ENCODE measurements at regions not wholly inside any gene's neighbourhood (a gene's known extent, or its start where the extent isn't known, plus 50 kb on each side); places are given as distances from the start of the nearest gene placed in this dataset.

DNA sequence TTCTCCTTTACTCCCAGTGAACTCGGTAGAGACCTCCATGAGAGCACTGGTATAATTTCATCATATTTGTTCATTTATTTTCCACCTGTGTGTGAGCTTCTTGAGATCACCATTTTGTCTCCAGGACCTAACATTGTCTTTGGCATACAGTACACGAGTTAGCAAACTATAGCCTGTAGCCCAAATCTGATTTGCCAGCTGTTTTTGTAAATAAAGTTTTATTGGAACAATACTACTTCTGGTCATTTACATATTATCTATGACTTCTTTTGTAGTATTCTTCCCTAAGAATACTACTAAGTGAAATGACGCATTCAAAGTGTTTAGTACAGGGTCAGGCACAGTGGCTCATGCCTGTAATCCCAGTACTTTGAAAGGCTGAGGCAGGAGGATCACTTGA lies 449.5 kb downstream of the PLPP3 start:
- DNase-seq: no peak
- Histone ChIP-seq H3K27ac (ENCODE audit: low read depth in 2 of 2, low read length in 2 of 2) (no peak overlapping the region), H3K27me3 (ENCODE audit: control insufficient read depth, insufficient read depth, low read length) (no peaks in the 10 kb centered on the region), H3K36me3 (ENCODE audit: control insufficient read depth in 2 of 3, insufficient read depth in 3 of 3, low read length in 3 of 3) (no peaks in the 10 kb centered on the region), H3K4me1 (ENCODE audit: control insufficient read depth in 2 of 3, insufficient read depth in 2 of 3, low read depth in 1 of 3, low read length in 3 of 3) (no peaks in the 10 kb centered on the region), H3K9me3 (ENCODE audit: control insufficient read depth in 2 of 3, insufficient read depth in 1 of 3, low read length in 3 of 3) (no peaks in the 10 kb centered on the region), H3K4me3 (ENCODE audit: low read length in 3 of 3) (no peak overlapping the region), H3K9ac (ENCODE audit: low read length in 3 of 3) (no peak overlapping the region)
- TF ChIP-seq, protein P1, sequence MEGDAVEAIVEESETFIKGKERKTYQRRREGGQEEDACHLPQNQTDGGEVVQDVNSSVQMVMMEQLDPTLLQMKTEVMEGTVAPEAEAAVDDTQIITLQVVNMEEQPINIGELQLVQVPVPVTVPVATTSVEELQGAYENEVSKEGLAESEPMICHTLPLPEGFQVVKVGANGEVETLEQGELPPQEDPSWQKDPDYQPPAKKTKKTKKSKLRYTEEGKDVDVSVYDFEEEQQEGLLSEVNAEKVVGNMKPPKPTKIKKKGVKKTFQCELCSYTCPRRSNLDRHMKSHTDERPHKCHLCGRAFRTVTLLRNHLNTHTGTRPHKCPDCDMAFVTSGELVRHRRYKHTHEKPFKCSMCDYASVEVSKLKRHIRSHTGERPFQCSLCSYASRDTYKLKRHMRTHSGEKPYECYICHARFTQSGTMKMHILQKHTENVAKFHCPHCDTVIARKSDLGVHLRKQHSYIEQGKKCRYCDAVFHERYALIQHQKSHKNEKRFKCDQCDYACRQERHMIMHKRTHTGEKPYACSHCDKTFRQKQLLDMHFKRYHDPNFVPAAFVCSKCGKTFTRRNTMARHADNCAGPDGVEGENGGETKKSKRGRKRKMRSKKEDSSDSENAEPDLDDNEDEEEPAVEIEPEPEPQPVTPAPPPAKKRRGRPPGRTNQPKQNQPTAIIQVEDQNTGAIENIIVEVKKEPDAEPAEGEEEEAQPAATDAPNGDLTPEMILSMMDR (IDR thresholded peaks at IDR 0.05; ENCODE audit: borderline replicate concordance, extremely low read depth, insufficient read depth): no peak
- FAIRE-seq: no peak
- intact Hi-C loops (cut with DNase I): no loop called here

DNA sequence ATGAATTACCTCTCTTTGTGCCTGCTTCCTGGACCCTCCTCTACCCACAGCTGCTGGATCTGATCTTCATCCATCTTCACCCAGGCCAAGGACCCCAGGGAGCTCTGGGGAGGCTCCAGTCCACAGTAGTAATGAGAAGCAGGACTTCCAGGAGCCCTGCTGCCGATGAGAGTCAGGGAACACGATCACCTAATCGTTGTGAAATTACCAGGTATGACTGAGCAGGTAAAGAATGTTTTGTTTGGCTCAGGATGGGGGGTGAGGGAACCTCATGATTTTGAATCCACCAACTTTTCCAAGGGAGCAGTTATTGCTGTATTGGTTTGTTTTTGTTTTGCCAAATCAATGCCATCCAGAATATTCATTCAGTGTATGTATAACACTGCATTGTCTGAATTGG lies 454.0 kb downstream of the PLPP3 start:
- FAIRE-seq (no peak), DNase-seq (no peak)
- H3K4me1 ChIP-seq (ENCODE audit: control insufficient read depth in 2 of 3, insufficient read depth in 2 of 3, low read depth in 1 of 3, low read length in 3 of 3): no peaks in the 10 kb centered on the region
- TF ChIP-seq, protein P1 (IDR thresholded peaks at IDR 0.05; ENCODE audit: borderline replicate concordance, extremely low read depth, insufficient read depth): no peak
- H3K27ac ChIP-seq (ENCODE audit: low read depth in 2 of 2, low read length in 2 of 2): no peak overlapping the region
- peaks cover 0 to 3% (median 2%) of the 10 kb centered on the region in 3 donors for H3K9me3 ChIP-seq (ENCODE audit: control insufficient read depth in 2 of 3, insufficient read depth in 1 of 3, low read length in 3 of 3)
- no peak overlapping the region for H3K9ac ChIP-seq (ENCODE audit: low read length in 3 of 3)
- no peak overlapping the region for H3K4me3 ChIP-seq (ENCODE audit: low read length in 3 of 3)
- no peaks in the 10 kb centered on the region for H3K36me3 ChIP-seq (ENCODE audit: control insufficient read depth in 2 of 3, insufficient read depth in 3 of 3, low read length in 3 of 3)
- intact Hi-C loops (cut with DNase I): no loop called here
- H3K27me3 ChIP-seq (ENCODE audit: control insufficient read depth, insufficient read depth, low read length): no peaks in the 10 kb centered on the region

DNA sequence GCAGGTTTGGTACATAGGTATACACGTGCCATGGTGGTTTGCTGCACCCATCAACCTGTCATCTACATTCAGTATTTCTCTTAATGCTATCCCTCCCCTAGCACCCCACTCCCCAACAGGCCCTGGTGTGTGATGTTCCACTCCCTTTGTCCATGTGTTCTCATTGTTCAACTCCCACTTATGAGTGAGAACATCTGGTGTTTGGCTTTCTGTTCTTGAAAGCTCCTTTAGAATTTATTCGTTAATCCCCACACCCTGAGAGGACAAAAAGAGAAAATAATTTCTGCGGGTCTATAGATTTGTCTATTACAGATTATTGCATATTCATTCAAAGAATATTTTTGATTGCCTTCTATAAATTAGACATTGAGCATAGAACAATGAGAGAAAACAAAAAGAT lies 455.5 kb downstream of the PLPP3 start:
- intact Hi-C loops (cut with DNase I): no loop called here
- Histone ChIP-seq H3K4me3 (ENCODE audit: low read length in 3 of 3) (no peak overlapping the region), H3K27me3 (ENCODE audit: control insufficient read depth, insufficient read depth, low read length) (no peaks in the 10 kb centered on the region), H3K27ac (ENCODE audit: low read depth in 2 of 2, low read length in 2 of 2) (no peak overlapping the region), H3K36me3 (ENCODE audit: control insufficient read depth in 2 of 3, insufficient read depth in 3 of 3, low read length in 3 of 3) (no peaks in the 10 kb centered on the region), H3K9ac (ENCODE audit: low read length in 3 of 3) (no peak overlapping the region), H3K9me3 (ENCODE audit: control insufficient read depth in 2 of 3, insufficient read depth in 1 of 3, low read length in 3 of 3) (peaks cover 0 to 3% (median 2%) of the 10 kb centered on the region in 3 donors), H3K4me1 (ENCODE audit: control insufficient read depth in 2 of 3, insufficient read depth in 2 of 3, low read depth in 1 of 3, low read length in 3 of 3) (no peaks in the 10 kb centered on the region)
- TF ChIP-seq, protein P1 (IDR thresholded peaks at IDR 0.05; ENCODE audit: borderline replicate concordance, extremely low read depth, insufficient read depth): no peak
- no peak for FAIRE-seq
- no peak for DNase-seq

DNA sequence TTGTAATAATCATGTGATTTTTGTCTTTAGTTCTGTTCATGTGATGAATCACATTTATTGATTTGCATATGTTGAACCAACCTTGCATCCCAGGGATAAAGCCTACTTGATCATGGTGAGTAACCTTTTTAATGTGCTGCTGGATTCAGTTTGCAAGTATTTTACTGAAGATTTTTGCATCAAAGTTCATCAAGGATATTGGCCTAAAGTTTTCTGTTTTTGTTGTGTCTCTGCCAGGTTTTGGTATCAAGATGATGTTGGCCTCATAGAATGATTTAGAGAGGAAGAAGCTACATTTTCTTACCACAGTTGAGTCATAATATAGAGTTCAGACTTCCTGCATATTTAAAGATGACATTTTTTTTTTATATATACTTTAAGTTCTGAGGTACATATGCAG lies 455.9 kb downstream of the PLPP3 start:
- no peaks in the 10 kb centered on the region for H3K4me1 ChIP-seq (ENCODE audit: control insufficient read depth in 2 of 3, insufficient read depth in 2 of 3, low read depth in 1 of 3, low read length in 3 of 3)
- no peak overlapping the region for H3K4me3 ChIP-seq (ENCODE audit: low read length in 3 of 3)
- TF ChIP-seq, protein P1 (IDR thresholded peaks at IDR 0.05; ENCODE audit: borderline replicate concordance, extremely low read depth, insufficient read depth): no peak
- H3K9ac ChIP-seq (ENCODE audit: low read length in 3 of 3): no peak overlapping the region
- no peaks in the 10 kb centered on the region for H3K36me3 ChIP-seq (ENCODE audit: control insufficient read depth in 2 of 3, insufficient read depth in 3 of 3, low read length in 3 of 3)
- intact Hi-C loops (cut with DNase I): no loop called here
- no peak overlapping the region for H3K27ac ChIP-seq (ENCODE audit: low read depth in 2 of 2, low read length in 2 of 2)
- FAIRE-seq (no peak), DNase-seq (no peak)
- H3K27me3 ChIP-seq (ENCODE audit: control insufficient read depth, insufficient read depth, low read length): no peaks in the 10 kb centered on the region
- peaks cover 0 to 3% (median 2%) of the 10 kb centered on the region in 3 donors for H3K9me3 ChIP-seq (ENCODE audit: control insufficient read depth in 2 of 3, insufficient read depth in 1 of 3, low read length in 3 of 3)

All from kidney (tissue), 13 donors.